K562 (cell line): ENCODE measurements at regions not wholly inside any gene's neighbourhood (a gene's known extent, or its start where the extent isn't known, plus 50 kb on each side); places are given as distances from the start of the nearest gene placed in this dataset.

Experiments used
- BCLAF1 ChIP-seq, 2 experiments: fragments of 450-650 bp in 1 of 2; IDR thresholded peaks; 2 replicates each; pipeline ENCODE4 v1.6.1; 2011 to 2017; ENCODE audit warnings: low read depth in 2 of 2, antibody characterized with exemption in 1 of 2, borderline replicate concordance in 1 of 2, low read length in 1 of 2, mild to moderate bottlenecking in 1 of 2, mixed read lengths in 1 of 2; ENCODE audit not compliant: control insufficient read depth in 1 of 2
- E2F1 ChIP-seq: sonication (generic); formaldehyde crosslinking; IDR thresholded peaks from 2 replicates; pipeline ENCODE4 v1.8.1; 2023; ENCODE audit warnings: mild to moderate bottlenecking, missing genetic modification reagents, moderate library complexity
- E2F3 ChIP-seq: fragments of 250-450 bp; sonication (Bioruptor Pico); IDR thresholded peaks from 2 replicates; pipeline ENCODE4 v1.4.0; 2020; ENCODE audit warnings: mild to moderate bottlenecking
- ESRRB ChIP-seq: fragments of 250-450 bp; sonication (Bioruptor Pico); IDR thresholded peaks from 2 replicates; pipeline ENCODE4 v1.5.0; 2020; ENCODE audit warnings: mild to moderate bottlenecking, moderate library complexity, borderline replicate concordance
- ETV1 ChIP-seq: fragments of 450-650 bp; conservative IDR thresholded peaks from 2 replicates; pipeline ENCODE4 v1.6.1; 2016; ENCODE audit warnings: missing genetic modification characterization, control low read depth, low read depth, missing compliant biosample characterization
- NFXL1 ChIP-seq: fragments of 450-650 bp; formaldehyde crosslinking; IDR thresholded peaks from 2 replicates; pipeline ENCODE4 v1.4.0; 2021; ENCODE audit warnings: mild to moderate bottlenecking
- PHF8 ChIP-seq: fragments of 200-600 bp; sonication (generic); IDR thresholded peaks from 2 replicates; pipeline ENCODE4 v1.6.1; 2012; ENCODE audit warnings: mixed run types, mild to moderate bottlenecking, inconsistent platforms, low read length, moderate library complexity, borderline replicate concordance
- SP2 ChIP-seq: IDR thresholded peaks from 2 replicates; pipeline ENCODE4 v1.6.1; 2011; ENCODE audit warnings: mild to moderate bottlenecking, low read depth, low read length, moderate library complexity; ENCODE audit not compliant: poor library complexity, severe bottlenecking; ENCODE audit errors: extremely low read depth
- THRB ChIP-seq: fragments of 450-650 bp; formaldehyde crosslinking; conservative IDR thresholded peaks from 2 replicates; pipeline ENCODE4 v1.4.0; 2022; ENCODE audit warnings: mild to moderate bottlenecking, missing genetic modification characterization
- YY1 ChIP-seq, 3 experiments: IDR thresholded peaks; 2 replicates each; pipeline ENCODE4 v1.6.1; 2011; ENCODE audit warnings: low read length in 2 of 3, mild to moderate bottlenecking in 2 of 3, moderate library complexity in 2 of 3, borderline replicate concordance in 1 of 3, control low read depth in 1 of 3, low read depth in 1 of 3; ENCODE audit not compliant: insufficient read depth in 3 of 3, insufficient replicate concordance in 2 of 3, control insufficient read depth in 1 of 3, insufficient read length in 1 of 3; ENCODE audit errors: extremely low read depth in 1 of 3
- ZC3H8 ChIP-seq: fragments of 450-650 bp; IDR thresholded peaks from 2 replicates; pipeline ENCODE4 v1.6.1; 2017
- ZNF140 ChIP-seq: fragments of 250-450 bp; sonication (Bioruptor Pico); IDR thresholded peaks from 2 replicates; pipeline ENCODE4 v1.8.0; 2021; ENCODE audit warnings: moderate library complexity, mild to moderate bottlenecking, inconsistent platforms
- ZNF165 ChIP-seq: fragments of 250-450 bp; sonication (Bioruptor Pico); IDR thresholded peaks from 2 replicates; pipeline ENCODE4 v1.4.0; 2020; ENCODE audit warnings: borderline replicate concordance
- ZNF232 ChIP-seq: sonication (generic); formaldehyde crosslinking; IDR thresholded peaks from 2 replicates; pipeline ENCODE4 v1.8.0; 2022; ENCODE audit warnings: mild to moderate bottlenecking, missing genetic modification reagents
- ZNF280A ChIP-seq: fragments of 450-650 bp; IDR thresholded peaks from 2 replicates; pipeline ENCODE4 v1.6.1; 2018; ENCODE audit warnings: mild to moderate bottlenecking, low read depth; ENCODE audit not compliant: partially characterized antibody
- ZNF449 ChIP-seq: fragments of 250-450 bp; sonication (Bioruptor Pico); IDR thresholded peaks from 2 replicates; pipeline ENCODE4 v1.8.0; 2022; ENCODE audit warnings: moderate library complexity, mild to moderate bottlenecking, inconsistent platforms
- ZNF551 ChIP-seq: fragments of 250-450 bp; sonication (Bioruptor Pico); IDR thresholded peaks from 2 replicates; pipeline ENCODE4 v1.5.0; 2021; ENCODE audit warnings: mild to moderate bottlenecking, moderate library complexity
- ZNF644 ChIP-seq: fragments of 200-800 bp; sonication (Bioruptor generic); IDR thresholded peaks from 2 replicates; pipeline ENCODE4 v1.6.1; 2016; ENCODE audit warnings: low read depth, missing genetic modification characterization, missing compliant biosample characterization

GRCh38 chr6:27078734-27079357 lies 168.7 kb upstream of the PRSS16 start (continued):
- TF ChIP-seq ETV1 (tag) (no peak), BCLAF1 (IDR thresholded peaks at IDR 0.05; ENCODE audit: borderline replicate concordance in 1 of 2, control insufficient read depth in 1 of 2, low read depth in 2 of 2, low read length in 1 of 2) (no peak), ZNF232 (CRISPR knock-in tag) (no peak), ZC3H8 (no peak), ZNF280A (no peak), NFXL1 (CRISPR knock-in tag) (no peak), ZNF165 (CRISPR knock-in tag) (no peak), ZNF551 (no peak), SP2 (no peak), THRB (CRISPR knock-in tag) (no peak), PHF8 (peak; percentile 35; the same call in 1 of the 2 replicates), E2F3 (CRISPR knock-in tag) (no peak), ZNF140 (CRISPR knock-in tag) (no peak), ESRRB (no peak), ZNF449 (CRISPR knock-in tag) (no peak), E2F1 (no peak), ZNF644 (tag) (no peak), YY1 (IDR thresholded peaks at IDR 0.05; ENCODE audit: borderline replicate concordance in 1 of 3, control insufficient read depth in 1 of 3, extremely low read depth in 1 of 3, insufficient read depth in 3 of 3, insufficient read length in 1 of 3, insufficient replicate concordance in 2 of 3, low read depth in 1 of 3, low read length in 2 of 3) (peak in 1 of 3 experiments; percentile 21)
